ENCODE measurements at regions not wholly inside any gene's neighbourhood (a gene's known extent, or its start where the extent isn't known, plus 50 kb on each side); places are given as distances from the start of the nearest gene placed in this dataset.

DNA sequence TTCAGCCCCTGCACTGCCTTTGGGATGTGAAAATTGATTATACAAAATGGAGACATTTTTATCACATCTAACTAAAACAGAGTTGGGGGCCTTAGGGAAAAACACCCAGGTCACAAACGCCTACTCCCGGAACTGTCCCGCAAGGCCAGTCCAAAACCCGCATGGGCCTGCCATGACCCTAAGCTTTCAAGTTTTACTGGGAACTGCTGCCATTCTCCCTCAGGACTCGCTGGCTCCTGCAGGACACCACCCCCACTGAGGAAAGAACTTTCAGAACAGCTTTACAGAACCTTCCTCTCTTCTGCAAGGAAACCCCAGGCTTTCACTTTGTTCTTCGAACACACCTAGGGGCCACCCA lies 320.4 kb upstream of the HS6ST1 start:
- WGBS, 3 donors: 88 to 96% (median 91%) methylated on average over 6 of the region's 6 CpGs
- TF ChIP-seq, protein P1, sequence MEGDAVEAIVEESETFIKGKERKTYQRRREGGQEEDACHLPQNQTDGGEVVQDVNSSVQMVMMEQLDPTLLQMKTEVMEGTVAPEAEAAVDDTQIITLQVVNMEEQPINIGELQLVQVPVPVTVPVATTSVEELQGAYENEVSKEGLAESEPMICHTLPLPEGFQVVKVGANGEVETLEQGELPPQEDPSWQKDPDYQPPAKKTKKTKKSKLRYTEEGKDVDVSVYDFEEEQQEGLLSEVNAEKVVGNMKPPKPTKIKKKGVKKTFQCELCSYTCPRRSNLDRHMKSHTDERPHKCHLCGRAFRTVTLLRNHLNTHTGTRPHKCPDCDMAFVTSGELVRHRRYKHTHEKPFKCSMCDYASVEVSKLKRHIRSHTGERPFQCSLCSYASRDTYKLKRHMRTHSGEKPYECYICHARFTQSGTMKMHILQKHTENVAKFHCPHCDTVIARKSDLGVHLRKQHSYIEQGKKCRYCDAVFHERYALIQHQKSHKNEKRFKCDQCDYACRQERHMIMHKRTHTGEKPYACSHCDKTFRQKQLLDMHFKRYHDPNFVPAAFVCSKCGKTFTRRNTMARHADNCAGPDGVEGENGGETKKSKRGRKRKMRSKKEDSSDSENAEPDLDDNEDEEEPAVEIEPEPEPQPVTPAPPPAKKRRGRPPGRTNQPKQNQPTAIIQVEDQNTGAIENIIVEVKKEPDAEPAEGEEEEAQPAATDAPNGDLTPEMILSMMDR (IDR thresholded peaks at IDR 0.05): no peak
- DNase-seq (no peak), ATAC-seq (no peak)
- H3K27ac ChIP-seq: no peak overlapping the region
- no peaks in the 10 kb centered on the region for H3K9me3 ChIP-seq
- no peak overlapping the region for H3K4me3 ChIP-seq
- no peaks in the 10 kb centered on the region for H3K36me3 ChIP-seq (ENCODE audit: insufficient read depth in 1 of 2, low read depth in 1 of 2)
- H3K27me3 ChIP-seq (ENCODE audit: insufficient read depth in 3 of 3, low read length in 2 of 3): no peaks in the 10 kb centered on the region
- H3K4me1 ChIP-seq: no peaks in the 10 kb centered on the region
- intact Hi-C loops (cut with DNase I): no loop called here

DNA sequence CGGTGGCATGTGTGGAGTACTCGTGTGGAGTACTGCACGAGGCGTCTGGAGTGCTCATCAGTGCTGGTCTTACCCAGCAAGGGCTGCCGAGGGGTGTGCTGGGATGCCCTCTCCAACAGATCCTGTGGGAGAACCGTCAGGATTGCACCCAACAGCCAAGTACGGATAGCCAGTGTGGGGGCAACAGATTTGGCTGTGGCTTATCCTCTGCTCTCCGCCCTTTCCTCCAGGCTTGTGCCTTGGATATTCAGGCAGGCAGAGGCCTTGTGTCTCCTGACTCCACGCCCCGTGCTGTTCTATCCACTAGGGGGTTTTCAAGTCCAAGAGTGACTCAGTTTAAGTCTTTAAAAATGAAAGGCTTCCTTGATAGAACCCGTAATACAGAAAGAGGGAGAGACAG lies 321.0 kb upstream of the HS6ST1 start:
- no peak overlapping the region for H3K4me3 ChIP-seq
- no peak for ATAC-seq
- H3K27ac ChIP-seq: no peak overlapping the region
- 87 to 89% (median 89%) methylated on average over 11 of the region's 11 CpGs for WGBS, 3 donors
- H3K4me1 ChIP-seq: no peaks in the 10 kb centered on the region
- no peaks in the 10 kb centered on the region for H3K27me3 ChIP-seq (ENCODE audit: insufficient read depth in 3 of 3, low read length in 2 of 3)
- H3K9me3 ChIP-seq: no peaks in the 10 kb centered on the region
- DNase-seq: no peak
- TF ChIP-seq, protein P1 (IDR thresholded peaks at IDR 0.05): no peak
- no peaks in the 10 kb centered on the region for H3K36me3 ChIP-seq (ENCODE audit: insufficient read depth in 1 of 2, low read depth in 1 of 2)
- intact Hi-C loops (cut with DNase I): no loop called here

DNA sequence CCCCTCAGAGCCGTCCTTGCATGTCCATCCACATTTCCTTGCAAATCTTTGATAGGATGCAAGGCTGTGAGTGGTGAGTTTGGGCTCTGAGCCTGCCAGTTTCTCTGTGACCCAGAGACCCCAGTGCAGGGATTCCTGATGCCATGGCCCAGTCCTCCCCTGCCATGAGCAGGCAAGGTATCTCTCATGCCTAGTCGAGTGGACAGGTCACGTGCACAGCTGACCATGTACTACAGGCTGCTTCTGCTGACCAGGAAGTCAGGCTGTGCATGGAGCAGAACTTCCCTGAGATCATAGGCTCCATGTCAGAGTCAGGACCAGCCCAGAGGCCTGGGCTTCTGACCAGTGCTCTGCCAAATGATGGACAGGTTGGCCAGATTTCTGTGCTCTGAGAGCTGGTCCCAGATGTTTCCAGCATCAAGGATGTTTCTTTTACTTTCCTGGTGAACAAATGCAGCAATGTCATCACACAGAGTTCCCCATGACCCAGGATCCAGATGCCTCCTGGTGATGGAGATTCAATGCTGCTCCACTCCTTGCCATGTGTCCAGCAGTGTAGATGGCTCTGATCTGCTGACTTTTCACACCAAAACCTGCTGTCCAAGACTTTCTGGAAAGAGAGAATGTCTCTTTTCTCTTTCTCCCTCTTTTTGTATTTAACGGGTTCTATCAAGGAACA lies 321.6 kb upstream of the HS6ST1 start:
- no peaks in the 10 kb centered on the region for H3K4me1 ChIP-seq
- H3K27me3 ChIP-seq (ENCODE audit: insufficient read depth in 3 of 3, low read length in 2 of 3): no peaks in the 10 kb centered on the region
- intact Hi-C loops (cut with DNase I): no loop called here
- TF ChIP-seq, protein P1 (IDR thresholded peaks at IDR 0.05): no peak
- H3K4me3 ChIP-seq: no peak overlapping the region
- no peak overlapping the region for H3K27ac ChIP-seq
- H3K36me3 ChIP-seq (ENCODE audit: insufficient read depth in 1 of 2, low read depth in 1 of 2): no peaks in the 10 kb centered on the region
- DNase-seq: no peak
- H3K9me3 ChIP-seq: no peaks in the 10 kb centered on the region
- WGBS, 3 donors: 89 to 95% (median 94%) methylated on average over 4 of the region's 4 CpGs
- ATAC-seq: no peak

DNA sequence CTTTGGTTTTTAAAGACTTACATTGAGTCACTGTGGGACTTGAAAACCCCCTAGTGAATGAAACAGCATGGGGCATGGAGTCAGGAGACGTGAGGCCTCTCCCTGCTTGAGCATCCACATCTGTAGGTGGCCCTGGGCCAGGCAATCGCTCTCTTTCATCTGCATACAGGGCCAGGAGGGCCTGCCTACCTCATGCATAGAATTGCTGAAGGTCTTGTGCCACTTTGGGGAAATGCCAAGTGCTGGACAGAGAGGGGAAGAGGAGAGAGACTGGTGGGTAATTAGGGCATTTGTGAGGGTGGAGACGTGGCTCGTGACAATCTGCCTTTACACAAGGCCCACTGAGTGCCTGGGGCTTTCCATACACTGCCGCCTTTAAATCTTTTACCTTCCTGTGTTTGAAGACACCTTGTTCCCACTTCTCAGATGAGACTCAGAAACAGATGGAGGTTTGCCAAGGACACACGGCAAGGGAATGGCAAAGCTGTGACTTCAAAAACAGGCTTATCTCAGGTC lies 322.2 kb upstream of the HS6ST1 start:
- Histone ChIP-seq H3K9me3 (no peaks in the 10 kb centered on the region), H3K36me3 (ENCODE audit: insufficient read depth in 1 of 2, low read depth in 1 of 2) (no peaks in the 10 kb centered on the region), H3K4me1 (no peaks in the 10 kb centered on the region), H3K4me3 (no peak overlapping the region), H3K27me3 (ENCODE audit: insufficient read depth in 3 of 3, low read length in 2 of 3) (no peaks in the 10 kb centered on the region), H3K27ac (no peak overlapping the region)
- TF ChIP-seq, protein P1 (IDR thresholded peaks at IDR 0.05): no peak
- ATAC-seq: no peak
- WGBS, 3 donors: 81 to 85% (median 83%) methylated on average over 6 of the region's 6 CpGs
- DNase-seq: no peak
- intact Hi-C loops (cut with DNase I): no loop called here

All from psoas muscle (tissue), 7 donors.